ENCODE measurements at regions not wholly inside any gene's neighbourhood (a gene's known extent, or its start where the extent isn't known, plus 50 kb on each side); places are given as distances from the start of the nearest gene placed in this dataset.

DNA sequence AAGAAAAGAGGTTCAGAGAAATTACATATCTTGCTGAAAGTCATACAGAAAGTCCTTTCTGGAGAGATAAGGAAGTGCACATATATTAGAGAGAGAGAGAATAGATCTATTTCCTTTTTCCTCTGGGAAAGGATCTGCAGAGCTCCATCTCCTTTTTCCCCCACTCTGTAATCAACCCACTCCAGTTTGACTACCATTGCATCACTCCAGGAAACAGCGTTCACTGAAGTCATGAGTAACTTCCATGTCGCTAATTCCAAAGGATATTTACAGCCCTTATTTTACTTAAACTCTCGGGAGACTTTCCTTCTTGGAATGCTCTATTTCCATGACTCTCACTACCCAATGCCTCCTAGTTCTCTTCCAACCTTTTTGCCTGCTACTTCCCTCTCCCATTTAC, 72.5 kb upstream of the PARP11 start:
- DNase-seq: no peak

DNA sequence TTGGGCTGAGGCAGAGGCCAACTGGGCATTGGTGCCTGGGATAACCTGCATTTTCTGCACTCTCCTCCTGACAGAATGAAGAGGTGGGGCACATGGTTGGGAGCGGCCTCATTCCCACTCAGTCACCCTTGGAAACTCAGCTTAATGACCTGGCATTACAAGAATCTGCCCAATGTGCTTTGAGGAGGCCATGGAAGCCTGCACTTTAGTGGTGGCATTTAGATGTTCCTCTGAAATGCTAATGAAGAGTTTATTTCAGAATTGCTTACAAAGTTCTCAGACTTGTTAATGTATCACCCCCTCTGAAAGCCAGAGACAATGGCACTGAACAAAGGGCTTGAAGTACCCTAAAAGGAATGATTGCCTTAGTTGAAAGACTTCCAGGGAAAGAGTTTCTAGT, 71.4 kb upstream of the PARP11 start:
- DNase-seq: no peak

DNA sequence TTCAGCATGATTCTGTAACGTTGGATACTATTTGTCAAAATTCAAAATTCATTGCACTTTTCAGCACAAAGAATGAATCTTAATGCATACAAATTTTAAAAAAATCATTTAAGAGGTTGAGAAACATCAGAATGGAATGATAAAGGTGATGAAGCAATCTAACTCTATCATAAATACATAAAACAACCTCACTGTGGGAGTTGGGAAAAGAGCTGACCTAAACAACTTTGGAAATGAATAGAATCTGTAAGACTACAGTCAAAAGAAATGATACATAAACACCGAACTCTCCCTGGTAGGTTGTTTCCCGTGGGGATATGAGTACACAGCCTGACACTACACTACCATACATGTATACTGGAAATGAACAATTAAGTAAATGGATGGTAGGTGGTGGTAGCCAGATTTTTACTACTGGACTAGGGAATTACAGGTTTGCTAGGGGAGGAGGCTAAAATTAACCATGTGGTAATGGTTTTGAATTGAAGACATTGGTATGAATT, 64.9 kb upstream of the PARP11 start:
- no peak for DNase-seq

DNA sequence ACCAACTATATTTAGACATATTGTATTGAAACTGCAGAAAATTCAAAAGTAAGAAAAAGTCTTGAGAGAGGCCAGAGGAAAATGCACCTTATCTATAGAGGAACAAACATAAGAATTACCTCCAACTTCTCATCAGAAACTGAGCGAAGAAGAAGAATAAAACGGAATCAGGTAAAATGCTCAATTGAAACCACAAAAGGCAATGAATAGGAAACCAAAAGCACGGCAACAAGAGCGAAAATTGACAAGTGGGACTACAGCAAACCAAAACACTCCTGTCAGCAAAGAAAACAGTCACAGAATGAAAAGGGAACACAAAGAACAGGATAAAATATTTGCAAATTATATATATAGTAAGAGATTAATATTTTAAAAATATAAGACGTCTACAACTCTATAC, 61.9 kb upstream of the PARP11 start:
- peak; percentile 45 for DNase-seq

DNA sequence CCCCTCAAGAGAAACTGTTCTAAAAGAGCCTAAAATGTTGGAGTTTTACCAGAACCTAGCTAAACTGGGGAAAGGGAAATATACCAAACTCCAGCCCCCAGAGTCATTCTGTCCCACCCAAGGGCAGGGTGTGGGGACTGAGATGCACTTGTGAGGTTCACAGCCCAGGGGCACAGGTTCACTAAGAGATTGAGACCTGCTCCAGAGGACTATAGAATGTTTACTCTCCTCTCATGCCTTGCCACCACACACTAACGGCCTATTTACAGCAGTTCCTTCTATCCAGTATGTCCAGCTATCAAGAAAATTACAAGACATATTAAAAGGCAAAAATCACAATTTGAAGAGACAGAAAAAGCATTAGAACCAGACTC, 60.6 kb upstream of the PARP11 start:
- DNase-seq: no peak

DNA sequence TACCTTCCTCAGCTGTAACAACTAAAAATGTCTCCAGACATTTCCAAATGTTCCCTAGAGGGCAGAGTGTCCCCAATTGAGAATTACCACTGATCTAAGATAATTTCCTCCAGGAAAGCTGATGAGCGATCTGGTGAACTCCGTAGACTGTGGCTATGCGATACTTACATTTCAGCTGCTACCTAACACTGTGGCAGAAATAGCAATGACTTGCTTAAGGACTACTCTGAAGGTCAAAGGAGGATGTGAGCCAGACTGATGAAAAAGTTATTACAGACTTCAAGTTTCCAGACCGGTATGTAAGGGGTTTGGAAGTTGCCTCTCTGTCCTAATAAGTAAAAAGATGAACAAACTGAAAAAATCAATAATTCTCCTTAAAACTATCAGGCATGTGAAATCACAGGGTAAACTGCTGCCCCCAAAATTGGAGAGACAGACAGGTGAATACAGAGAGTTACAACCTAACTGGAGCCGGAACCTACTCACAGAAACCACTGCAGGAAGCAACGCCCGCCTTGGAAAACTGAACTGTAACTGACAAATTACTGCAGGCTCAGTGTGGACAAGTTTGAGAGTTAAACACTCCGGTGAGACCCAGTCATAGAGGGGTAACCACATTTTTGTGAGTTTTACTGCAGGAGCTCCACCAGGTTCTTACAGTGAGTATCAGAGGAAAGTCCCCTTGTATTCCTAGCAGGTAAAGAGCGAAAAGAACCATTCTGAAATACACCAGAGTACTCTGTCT, 60.0 kb upstream of the PARP11 start:
- DNase-seq: peak; percentile 13

DNA sequence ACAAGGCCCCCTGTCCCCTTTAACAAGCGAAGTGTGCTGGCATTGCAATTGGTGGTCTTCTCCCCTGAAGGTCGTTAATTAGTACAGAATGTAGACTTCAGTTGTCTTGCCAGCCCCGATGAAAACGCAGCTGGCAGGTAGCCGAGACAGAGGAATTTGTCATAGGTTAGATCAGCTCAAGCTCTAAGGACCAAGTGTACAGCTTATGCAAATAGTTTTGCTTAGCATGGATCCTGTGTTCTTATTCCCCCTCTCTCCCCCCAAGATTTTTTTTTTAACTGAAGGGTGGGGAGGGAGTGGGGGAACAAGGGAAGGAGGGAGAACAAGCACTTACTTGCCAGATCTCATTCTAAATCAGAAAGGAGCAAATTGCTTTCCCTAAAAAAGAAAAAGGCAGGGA, 58.6 kb upstream of the PARP11 start:
- DNase-seq: no peak

DNA sequence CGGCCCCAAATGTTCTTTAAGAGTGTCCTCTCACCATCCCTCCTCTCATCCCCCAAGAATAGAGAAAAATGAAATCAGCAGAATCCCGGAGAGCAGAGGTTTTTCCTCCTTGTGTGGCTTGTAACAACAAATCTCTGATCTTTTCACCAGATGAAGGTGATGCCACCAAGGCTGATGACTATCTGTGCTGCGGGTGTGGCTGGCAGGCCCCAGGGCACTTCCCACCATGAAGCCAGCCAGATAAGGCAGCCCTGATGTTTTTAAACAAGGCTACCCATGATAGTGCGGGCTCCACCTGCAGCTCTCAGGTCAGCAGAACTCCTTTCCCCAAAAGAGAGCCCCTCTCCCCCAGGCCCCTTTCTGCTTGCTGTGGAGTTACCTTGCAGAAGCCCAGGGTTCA, 58.0 kb upstream of the PARP11 start:
- DNase-seq: peak; percentile 31

DNA sequence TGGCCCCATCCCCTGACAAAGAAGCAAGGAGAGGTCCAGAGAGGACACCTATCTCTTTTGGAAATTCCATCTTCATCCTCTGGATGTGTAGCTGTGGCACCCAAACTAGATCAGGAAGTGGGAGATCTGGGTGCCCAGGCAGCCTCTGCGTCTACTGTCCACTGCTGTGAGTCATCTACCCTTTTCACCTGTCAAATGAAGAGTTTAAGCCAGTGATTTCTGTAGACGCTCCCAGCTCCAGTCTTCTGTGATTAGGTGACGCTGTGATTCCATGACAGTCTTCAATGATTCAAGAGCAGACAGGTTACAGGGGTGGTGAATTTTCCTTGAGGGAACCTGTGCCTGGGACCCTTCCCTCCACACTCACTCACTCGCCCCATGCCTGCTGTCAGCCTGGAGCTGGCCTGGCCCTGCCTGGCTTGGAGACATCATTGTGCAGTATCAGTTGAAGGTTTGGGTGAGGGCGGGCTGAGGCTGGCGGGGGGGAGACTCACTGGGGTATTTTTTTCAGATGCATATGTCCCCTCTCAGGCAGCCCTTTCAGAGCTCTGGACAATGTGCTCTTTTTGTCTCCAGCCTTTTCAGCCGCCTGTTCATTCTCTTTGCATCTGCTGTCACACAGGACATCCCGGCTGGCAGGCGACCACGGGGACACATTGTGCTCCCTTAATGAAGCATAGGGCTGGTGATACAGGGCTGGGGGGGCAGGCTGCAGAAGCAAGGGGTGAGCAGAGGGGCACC, 56.8 kb upstream of the PARP11 start:
- no peak for DNase-seq

DNA sequence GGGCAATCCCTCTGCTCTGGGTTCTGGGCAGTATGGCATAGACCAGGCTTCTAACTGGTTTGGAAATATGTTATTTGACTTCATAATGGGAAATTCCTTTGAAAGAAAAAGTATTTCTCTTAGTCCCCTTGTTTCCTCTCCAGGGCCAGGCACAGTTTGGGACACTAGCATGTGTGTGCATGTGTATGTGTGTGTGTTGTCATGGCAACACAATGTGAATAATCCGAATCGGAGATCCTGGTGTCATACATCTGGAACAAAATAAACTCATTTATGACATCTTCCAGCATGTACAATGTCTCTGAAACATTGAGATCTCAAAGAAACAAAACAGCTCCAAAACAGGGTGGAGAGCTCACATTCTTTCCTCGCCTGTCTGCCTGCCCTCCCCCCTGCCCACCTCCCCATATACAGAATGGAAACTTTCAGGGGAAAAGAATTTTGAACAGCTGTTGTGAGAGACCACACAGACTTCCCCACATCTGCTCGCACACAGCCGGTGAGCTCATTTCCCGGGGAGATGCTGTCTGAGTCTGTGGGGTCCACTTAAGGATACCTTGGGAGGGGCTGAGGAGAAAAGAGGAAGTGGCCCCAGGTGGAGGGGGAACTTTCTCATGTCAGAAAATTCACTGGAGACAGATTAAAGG, 55.5 kb upstream of the PARP11 start:
- no peak for DNase-seq

DNA sequence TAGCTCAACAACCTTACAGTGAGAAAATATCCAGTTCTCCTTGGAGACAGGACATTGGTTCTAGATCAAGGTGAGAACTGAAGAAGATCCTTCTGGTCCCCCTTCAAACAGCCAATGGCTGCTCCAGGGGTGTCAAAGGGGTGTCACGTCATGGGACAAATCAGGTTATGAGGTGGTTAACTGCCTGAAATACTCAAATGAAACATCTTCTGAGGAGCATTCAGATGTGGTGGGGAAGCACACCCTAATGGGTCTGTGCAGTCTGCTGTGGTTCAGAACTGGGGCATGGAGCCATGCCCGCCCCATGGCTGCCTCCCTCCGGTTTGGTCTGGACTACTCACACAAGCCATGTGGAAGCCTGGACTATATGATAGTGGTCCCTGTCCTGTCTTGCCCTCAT, 52.4 kb upstream of the PARP11 start:
- no peak for DNase-seq

DNA sequence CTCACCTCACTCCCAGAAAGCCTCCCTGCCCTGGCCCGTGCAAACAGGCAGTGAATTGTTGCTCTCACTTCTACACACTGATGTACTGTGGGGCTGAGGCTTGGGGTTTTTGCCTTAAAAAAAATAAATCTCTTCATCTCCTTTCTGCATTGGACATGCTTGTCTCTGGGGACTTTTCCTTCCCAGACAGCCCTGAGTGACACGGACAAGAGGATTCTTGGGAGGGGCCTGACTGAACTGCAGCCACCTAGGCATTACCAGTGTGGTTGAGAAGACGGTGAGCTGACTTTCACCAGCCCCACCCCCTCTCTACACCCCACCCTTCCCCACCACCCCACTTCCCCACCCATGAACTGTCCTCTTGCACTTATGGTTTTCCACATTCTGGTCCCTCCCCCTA, 51.6 kb upstream of the PARP11 start:
- no peak for DNase-seq

DNA sequence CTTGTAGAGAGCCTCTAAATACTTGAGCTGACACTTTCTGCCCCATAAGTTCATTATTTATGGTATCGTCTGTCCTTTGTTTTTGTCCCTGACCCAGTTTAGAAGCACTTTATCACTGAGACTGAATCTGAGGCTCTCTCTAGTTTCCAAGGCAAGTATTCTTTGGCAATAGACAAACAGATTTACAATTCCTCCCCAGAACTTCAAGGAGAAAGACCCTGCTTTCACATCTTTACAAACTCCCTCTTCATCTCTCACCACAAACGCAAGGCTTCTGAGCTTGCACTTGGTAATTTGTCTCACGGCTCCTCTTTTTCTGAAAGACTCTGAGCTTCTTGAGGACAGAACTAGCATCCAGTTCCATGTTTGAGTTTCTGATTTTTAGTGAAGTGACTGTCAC, 49.8 kb upstream of the PARP11 start:
- no peak for DNase-seq
